HuH-7.5 (cell line): ENCODE measurements at regions not wholly inside any gene's neighbourhood (a gene's known extent, or its start where the extent isn't known, plus 50 kb on each side); places are given as distances from the start of the nearest gene placed in this dataset.

ENCODE experiments used
- DNase-seq: peaks from one replicate; pipeline ENCODE4 v3.0.0; 2011; ENCODE audit warnings: low spot score

DNA sequence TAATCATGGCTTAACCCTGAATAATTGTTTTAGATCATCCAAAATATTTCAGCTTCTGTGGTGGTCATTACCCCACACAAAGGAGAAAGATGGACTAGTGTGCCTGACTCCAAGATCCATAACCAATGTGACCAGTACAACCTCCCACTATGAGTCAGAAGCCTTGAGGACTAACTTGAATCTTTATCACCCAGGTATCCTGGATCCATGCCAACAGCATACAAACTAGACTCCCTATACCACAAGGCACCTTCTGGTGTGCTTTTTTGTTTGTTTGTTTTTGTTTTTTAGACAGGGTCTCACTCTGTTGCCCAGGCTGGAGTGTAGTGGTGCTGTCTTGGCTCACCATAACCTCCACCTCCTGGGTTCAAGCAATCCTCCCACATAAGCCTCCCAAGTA, 317.7 kb downstream of the VPS13C start:
- no peak for DNase-seq

DNA sequence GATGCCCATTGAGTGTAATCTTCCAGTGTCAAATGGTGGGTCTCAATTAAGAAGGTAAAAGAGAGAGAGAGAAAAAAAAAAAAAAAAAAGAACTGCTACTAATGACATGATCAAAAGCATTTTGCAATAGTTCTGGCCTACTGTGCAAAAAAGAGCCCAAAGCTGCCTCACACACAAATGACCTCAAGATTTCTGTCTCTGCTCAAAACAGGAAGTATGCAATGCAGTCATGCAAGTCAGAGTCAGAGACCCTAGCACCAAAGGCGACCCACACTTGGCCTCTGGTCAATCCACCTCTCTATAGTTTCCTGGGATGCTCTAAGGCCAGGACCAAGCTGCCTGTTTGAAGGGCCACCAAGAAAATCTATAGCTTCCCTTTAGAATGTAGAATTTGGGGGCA, 323.5 kb downstream of the VPS13C start:
- DNase-seq, result no peak

DNA sequence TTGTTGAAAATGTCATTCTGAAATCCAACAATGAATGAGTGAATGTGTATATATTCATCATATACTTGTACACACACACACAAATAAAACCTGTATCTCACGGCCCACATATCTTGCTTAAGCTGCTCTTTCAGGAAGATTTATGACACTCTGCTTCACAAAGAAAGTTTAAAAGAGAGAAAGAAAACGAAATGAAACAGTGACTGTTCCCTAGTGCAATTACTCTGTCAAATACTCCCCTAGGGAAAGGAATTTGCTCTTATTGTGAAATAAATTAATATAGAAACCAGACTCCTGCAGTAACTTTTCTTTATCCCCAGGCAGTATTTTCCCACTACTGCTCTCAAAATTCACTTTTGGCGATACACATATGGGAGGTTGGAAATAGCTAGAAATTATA, 329.1 kb downstream of the VPS13C start:
- no peak for DNase-seq

DNA sequence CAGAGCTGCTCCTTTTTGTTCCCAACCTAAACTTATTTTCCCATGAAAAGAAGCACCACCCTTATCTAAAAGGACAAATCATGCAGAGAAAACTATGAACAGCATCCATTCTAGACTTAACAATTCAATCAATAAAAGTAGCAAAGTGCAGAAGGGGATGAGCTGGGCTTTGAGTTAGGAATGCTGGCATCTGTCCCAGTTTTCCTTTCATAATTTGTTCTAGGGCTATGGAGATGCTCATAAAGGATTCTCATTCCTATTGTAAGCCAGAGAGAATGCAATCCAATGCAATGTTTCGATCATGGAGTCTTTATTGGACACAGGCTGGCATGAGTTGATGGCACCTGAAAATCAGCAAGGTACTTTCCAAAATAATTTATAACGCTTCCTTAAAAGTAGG, 330.6 kb downstream of the VPS13C start:
- no peak for DNase-seq

DNA sequence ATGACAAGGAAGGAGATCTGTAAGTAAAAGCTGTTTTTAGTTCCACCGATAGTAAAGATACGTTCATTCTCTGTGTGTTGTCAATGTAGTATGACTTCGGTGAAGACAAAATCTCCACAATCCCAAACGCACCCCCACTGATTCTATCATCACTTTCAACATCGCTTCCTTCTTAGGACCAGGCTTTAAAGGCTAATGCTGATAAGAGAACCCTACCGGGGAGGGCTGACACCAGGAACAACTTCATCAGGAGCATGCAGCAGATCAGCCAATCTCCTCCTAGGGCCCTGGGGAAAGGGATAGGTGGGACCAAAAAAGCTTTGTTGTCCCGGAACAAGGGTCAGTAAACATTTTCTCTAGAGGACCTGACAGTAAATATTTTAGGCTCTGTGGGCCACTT, 334.1 kb downstream of the VPS13C start:
- no peak for DNase-seq

GRCh38 chr15:61725251-61725650, 335.0 kb downstream of the VPS13C start:
- DNase-seq, result no peak

DNA sequence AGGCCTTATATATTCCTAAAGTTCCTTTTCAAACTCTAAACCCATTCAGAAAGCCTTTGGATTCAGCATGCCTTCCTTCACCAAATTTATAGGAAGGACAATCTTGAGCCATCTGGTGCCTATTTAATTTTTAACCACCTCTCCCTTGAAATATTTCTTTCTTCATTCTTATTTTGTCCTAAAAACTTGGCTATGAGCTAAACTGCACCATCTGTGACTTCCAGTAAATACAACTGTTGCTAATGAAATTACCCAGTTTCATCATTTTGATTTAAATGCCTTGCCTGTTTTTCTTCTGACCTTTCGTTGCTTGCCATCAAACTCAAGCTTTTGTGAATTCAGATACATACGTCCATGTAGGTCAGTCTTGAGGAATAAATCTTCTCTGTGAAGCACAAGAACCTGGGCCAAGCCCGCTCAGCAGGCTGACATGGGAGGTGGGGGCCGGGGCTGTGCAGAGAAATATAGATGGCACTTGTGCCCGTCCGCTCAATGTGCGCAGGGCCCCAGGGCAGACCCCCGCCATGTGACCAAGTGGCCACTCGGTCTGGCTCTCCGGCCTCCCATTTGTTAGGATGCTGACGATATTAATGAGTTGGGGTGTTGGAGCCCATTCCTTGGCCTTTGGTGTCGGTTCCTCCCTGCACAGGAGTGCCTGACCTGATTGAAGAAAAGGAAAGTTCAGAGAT, 335.9 kb downstream of the VPS13C start:
- DNase-seq, result no peak

- no peak for DNase-seq
Measured at GRCh38 chr15:61721418-61721817, 338.8 kb downstream of the VPS13C start.

DNA sequence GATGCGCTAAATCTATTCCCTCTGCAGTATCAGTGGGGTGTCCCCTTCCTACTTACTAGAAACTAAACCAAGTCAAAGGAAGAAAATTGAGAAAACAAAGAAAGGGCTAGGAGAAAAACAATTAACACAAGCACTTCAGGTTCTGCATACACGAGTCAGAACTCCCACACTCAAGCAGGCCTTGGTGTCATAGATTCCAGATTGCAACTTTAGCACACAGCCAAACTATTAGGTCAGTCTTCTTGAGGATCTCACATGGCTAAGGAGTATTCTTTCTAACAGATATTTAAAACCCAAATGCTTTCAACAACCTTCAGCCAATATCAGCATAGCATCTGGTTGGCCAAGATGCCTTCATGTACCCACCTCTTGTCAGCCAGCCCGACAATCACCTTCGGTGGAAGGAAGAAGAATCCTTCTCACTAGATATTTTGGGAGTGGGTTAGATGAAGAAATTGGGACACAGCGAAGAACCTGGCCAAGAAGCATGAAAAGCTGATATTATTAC, 340.0 kb downstream of the VPS13C start:
- DNase-seq, result no peak

DNA sequence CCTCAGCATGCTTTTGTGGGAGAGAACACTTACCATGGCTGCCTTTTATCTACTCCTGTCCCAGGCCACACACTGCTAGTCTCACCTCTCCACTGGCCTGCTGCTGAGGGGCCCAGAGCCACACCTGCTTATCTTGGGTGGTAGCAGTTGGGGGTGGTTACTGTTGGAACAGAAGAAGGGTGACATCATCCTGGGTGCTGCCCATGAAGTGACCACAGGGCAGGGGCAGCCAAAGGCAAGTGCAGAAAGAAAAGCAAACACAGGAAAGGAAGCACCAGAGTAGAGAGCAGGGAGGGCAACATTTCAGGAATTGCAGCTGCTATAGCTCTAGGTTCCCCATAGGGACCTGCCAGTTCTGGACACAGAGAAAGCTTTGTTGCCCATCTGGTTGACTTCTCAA, 345.2 kb downstream of the VPS13C start:
- no peak for DNase-seq

GRCh38 chr15:61712129-61712759, 348.0 kb downstream of the VPS13C start:
- DNase-seq, result no peak

DNA sequence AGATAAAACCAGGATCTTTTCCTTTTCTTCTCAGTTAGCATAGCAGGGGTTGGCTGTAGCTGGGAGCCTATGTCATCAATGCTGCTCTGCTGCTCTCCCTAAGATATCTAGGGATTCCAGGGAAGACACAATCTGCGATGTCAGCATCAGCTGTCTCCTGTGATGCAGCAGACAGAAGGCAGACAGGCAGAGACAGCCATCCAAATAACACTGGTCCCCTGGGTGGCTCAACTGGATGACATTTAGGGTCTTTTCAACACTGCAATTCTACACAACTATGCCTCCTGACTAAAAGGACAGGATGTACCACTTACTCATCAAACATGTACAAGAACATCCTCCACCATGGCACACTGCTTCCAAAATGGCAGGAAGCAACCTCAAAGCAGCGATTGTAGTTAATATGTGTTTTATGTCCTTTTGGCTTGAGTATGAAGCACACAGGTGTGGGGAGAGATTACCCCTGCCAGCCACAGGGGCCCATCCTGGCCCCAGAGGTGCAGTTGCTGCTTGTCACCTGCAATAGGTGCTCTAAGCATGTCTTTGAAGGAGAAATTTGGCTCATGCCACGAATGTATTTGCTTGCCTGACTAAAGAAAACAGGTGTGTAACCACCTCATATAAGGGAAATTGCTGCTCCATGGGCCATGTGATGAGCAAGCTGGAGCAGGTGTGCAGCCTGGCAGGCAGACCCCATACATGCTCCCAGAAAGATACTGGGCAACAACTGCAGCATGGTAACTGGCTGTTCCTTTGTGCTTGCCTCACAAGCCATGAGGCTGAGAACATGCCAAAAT, 357.8 kb downstream of the VPS13C start:
- no peak for DNase-seq

- no peak for DNase-seq
Measured at GRCh38 chr15:61701455-61701854, 358.8 kb downstream of the VPS13C start.

DNA sequence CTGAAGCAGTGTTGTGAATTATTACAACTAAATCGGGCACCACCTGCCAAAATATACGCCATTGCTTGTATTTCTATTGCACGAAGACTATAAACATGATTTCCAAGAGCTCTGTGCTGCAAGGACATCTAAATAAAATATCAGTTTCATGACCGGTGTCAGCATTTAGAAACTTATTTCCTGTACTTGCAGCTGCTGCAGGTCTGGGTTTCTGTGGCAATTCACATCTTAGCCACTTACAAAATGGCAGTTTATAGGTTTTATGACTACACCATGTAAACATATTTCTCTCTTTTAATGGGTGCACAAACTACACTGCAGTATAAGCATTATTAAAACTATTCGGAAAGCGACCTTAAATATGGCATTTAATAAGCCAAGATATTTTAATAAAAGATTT, 359.4 kb downstream of the VPS13C start:
- no peak for DNase-seq

DNA sequence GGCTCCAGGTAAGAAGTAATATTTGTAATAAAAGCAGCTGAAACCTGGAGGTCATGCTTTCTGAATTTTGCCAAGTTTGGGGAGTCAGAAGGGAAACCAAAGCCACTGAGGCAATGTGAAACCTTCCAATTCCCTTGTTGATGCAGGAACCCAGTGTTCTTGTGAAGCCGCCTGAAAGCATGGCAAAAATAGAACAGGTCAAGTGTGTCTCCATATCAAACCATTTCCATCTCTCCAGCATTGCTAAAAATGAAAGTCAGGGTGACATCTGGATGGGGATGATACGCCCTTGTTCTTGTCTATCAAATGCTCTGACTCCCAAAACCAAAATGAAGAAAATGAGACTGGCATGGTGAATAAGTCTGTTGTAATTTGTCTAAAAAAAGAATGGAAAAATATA, 362.5 kb downstream of the VPS13C start:
- DNase-seq, result no peak

GRCh38 chr15:61689067-61689466, 371.2 kb downstream of the VPS13C start:
- no peak for DNase-seq

- DNase-seq, result no peak
Measured at GRCh38 chr15:61687651-61688050, 372.6 kb downstream of the VPS13C start.

DNA sequence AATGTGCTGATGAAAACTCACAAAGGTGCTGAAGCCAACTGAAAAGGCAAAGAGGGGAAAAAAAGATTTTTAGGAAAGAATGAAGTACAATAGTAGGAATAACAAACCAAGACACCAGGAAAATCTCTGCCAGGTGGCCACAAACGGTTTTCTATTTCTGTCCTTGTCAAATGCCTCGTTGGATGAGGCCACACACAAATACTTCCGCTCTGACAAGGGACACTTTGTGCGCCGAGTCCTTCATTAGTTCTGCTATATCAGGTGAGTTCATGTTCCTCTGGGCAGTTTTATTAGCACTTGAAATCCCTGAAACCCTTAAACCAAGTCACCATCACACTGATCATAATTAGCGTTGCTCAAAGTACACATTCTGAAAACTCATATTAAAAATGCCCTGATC, 373.1 kb downstream of the VPS13C start:
- no peak for DNase-seq

GRCh38 chr15:61685971-61686370, 374.3 kb downstream of the VPS13C start:
- no peak for DNase-seq

- DNase-seq, result no peak
Measured at GRCh38 chr15:61685534-61685933, 374.7 kb downstream of the VPS13C start.

GRCh38 chr15:61684749-61685467, 375.3 kb downstream of the VPS13C start:
- no peak for DNase-seq
